H1 (cell line): ENCODE measurements at regions not wholly inside any gene's neighbourhood (a gene's known extent, or its start where the extent isn't known, plus 50 kb on each side); places are given as distances from the start of the nearest gene placed in this dataset.
A peak's percentile ranks its signal among the peaks of the same experiment; 100 is the strongest.

Source experiments
- CTCF ChIA-PET: fragments of 300-600 bp; sonication (Branson Sonifier 250); formaldehyde crosslinking; loops from one replicate; lab custom pipeline; 2021; ENCODE audit not compliant: partially characterized antibody; lab: Charles Lee
- POLR2A ChIA-PET: fragments of 300-600 bp; sonication (Branson Sonifier 250); formaldehyde crosslinking; loops from one replicate; lab custom pipeline; 2021; ENCODE audit warnings: inconsistent platforms; ENCODE audit not compliant: partially characterized antibody; lab: Charles Lee
- DNase-seq, 2 experiments: peaks; one replicate each; pipeline versions ENCODE4 v3.0.0 to v3.0.0-alpha.2; 2010 to 2022; ENCODE audit warnings: low spot score in 2 of 2, low read depth in 1 of 2, mixed read lengths in 1 of 2
- FAIRE-seq: peaks from 2 replicates; lab custom pipeline; 2011; peaks lifted over from hg19 to GRCh38; lab: Jason Lieb, UNC
- H2AFZ ChIP-seq: 2 replicates; pipeline ENCODE4 v1.8.1; 2012; ENCODE audit warnings: low read length, inconsistent platforms
- H2AK5ac ChIP-seq: 2 replicates; pipeline ENCODE4 v1.6.1; 2013; ENCODE audit warnings: low read depth, low read length
- H2BK120ac ChIP-seq: replicated peaks from 2 replicates; pipeline ENCODE3; 2013; ENCODE audit warnings: low read depth, low read length, inconsistent platforms
- H2BK12ac ChIP-seq: 2 replicates; pipeline ENCODE4 v1.6.1; 2013; ENCODE audit warnings: low read depth, low read length
- H2BK15ac ChIP-seq: 2 replicates; pipeline ENCODE4 v1.6.1; 2013; ENCODE audit warnings: low read length
- H2BK20ac ChIP-seq: 2 replicates; pipeline ENCODE4 v1.6.1; 2013; ENCODE audit warnings: low read length
- H2BK5ac ChIP-seq: 2 replicates; pipeline ENCODE4 v1.6.1; 2013; ENCODE audit warnings: low read depth, low read length
- H3K14ac ChIP-seq: 2 replicates; pipeline ENCODE4 v1.6.1; 2013; ENCODE audit warnings: inconsistent platforms; ENCODE audit not compliant: insufficient read length
- H3K18ac ChIP-seq: 2 replicates; pipeline ENCODE4 v1.6.1; 2013; ENCODE audit warnings: low read length; ENCODE audit errors: extremely low read depth
- H3K23ac ChIP-seq: 2 replicates; pipeline ENCODE4 v1.6.1; 2013; ENCODE audit warnings: inconsistent platforms; ENCODE audit not compliant: insufficient read length
- H3K23me2 ChIP-seq: 2 replicates; pipeline ENCODE4 v1.6.1; 2013; ENCODE audit warnings: low read depth, low read length
- H3K27ac ChIP-seq: 2 replicates; pipeline ENCODE4 v1.6.1; 2011; ENCODE audit warnings: low read depth, low read length, inconsistent platforms
- H3K27me3 ChIP-seq, 4 experiments: replicated peaks in 1 of 4; 1 replicate in 1 of 4; 2 replicates in 3 of 4; pipeline versions ENCODE4 v1.6.1 to v1.8.1; 2011 to 2013; ENCODE audit warnings: low read length in 3 of 4, mild to moderate bottlenecking in 3 of 4, inconsistent platforms in 2 of 4, mixed read lengths in 2 of 4, moderate library complexity in 1 of 4; ENCODE audit not compliant: control insufficient read depth in 3 of 4, insufficient read depth in 3 of 4; ENCODE audit errors: extremely low read depth in 1 of 4
- H3K36me3 ChIP-seq, 4 experiments: 2 replicates each; pipeline versions ENCODE4 v1.6.1 to v1.8.1; 2011 to 2013; ENCODE audit warnings: mild to moderate bottlenecking in 4 of 4, low read length in 3 of 4, moderate library complexity in 2 of 4, control low read depth in 1 of 4, inconsistent platforms in 1 of 4; ENCODE audit not compliant: insufficient read depth in 4 of 4, control insufficient read depth in 2 of 4
- H3K4ac ChIP-seq: replicated peaks from 2 replicates; pipeline ENCODE3; 2013; ENCODE audit warnings: low read length, low read depth, mixed read lengths, inconsistent platforms; ENCODE audit not compliant: insufficient read length
- H3K4me1 ChIP-seq, 4 experiments: replicated peaks in 1 of 4; 1 replicate in 1 of 4; 2 replicates in 3 of 4; pipeline versions ENCODE4 v1.6.1 to v1.8.1; 2011 to 2013; ENCODE audit warnings: low read length in 3 of 4, inconsistent platforms in 2 of 4, mixed read lengths in 1 of 4; ENCODE audit not compliant: insufficient read depth in 4 of 4, control insufficient read depth in 3 of 4
- H3K4me2 ChIP-seq, 2 experiments: 2 replicates each; pipeline versions ENCODE4 v1.6.1 to v1.8.1; 2011 to 2013; ENCODE audit warnings: low read depth in 2 of 2, low read length in 2 of 2, control low read depth in 1 of 2, inconsistent platforms in 1 of 2, mild to moderate bottlenecking in 1 of 2; ENCODE audit not compliant: insufficient read depth in 1 of 2
- H3K4me3 ChIP-seq, 4 experiments: fragments of 200-600, 300-600 bp in 1 of 4; sonication (generic), shearing (Covaris generic), sonication (Bioruptor Twin) in 1 of 4; 2 replicates each; pipeline versions ENCODE4 v1.5.1 to v1.8.1; 2011 to 2016; ENCODE audit warnings: low read length in 4 of 4, low read depth in 3 of 4, control low read depth in 2 of 4, inconsistent platforms in 2 of 4, mild to moderate bottlenecking in 2 of 4, mixed read lengths in 1 of 4, moderate library complexity in 1 of 4; ENCODE audit not compliant: insufficient read depth in 2 of 4; ENCODE audit errors: extremely low read depth in 1 of 4
- H3K56ac ChIP-seq: replicated peaks from 2 replicates; pipeline ENCODE3; 2013; ENCODE audit warnings: low read depth, mild to moderate bottlenecking, mixed read lengths, low read length, inconsistent platforms; ENCODE audit not compliant: insufficient read length
- H3K79me1 ChIP-seq: 2 replicates; pipeline ENCODE4 v1.6.1; 2013; ENCODE audit warnings: low read depth, low read length, control low read depth
- H3K79me2 ChIP-seq, 2 experiments: 2 replicates each; pipeline versions ENCODE4 v1.6.1 to v1.8.1; 2012 to 2013; ENCODE audit warnings: low read length in 2 of 2, mild to moderate bottlenecking in 2 of 2, inconsistent platforms in 1 of 2; ENCODE audit not compliant: insufficient read depth in 2 of 2, control insufficient read depth in 1 of 2
- H3K9ac ChIP-seq, 4 experiments: replicated peaks in 1 of 4; 1 replicate in 1 of 4; 2 replicates in 3 of 4; pipeline versions ENCODE4 v1.6.1 to v1.8.1; 2011 to 2013; ENCODE audit warnings: low read depth in 3 of 4, low read length in 3 of 4, control low read depth in 2 of 4, mild to moderate bottlenecking in 2 of 4, moderate library complexity in 2 of 4, inconsistent platforms in 1 of 4; ENCODE audit errors: extremely low read depth in 1 of 4
- H3K9me3 ChIP-seq, 2 experiments: 2 replicates each; pipeline versions ENCODE4 v1.6.1 to v1.8.1; 2012 to 2013; ENCODE audit warnings: mild to moderate bottlenecking in 2 of 2, moderate library complexity in 2 of 2, control low read depth in 1 of 2, inconsistent platforms in 1 of 2, low read depth in 1 of 2, low read length in 1 of 2, mixed read lengths in 1 of 2; ENCODE audit not compliant: insufficient read depth in 2 of 2
- H4K20me1 ChIP-seq, 2 experiments: replicated peaks in 1 of 2; 2 replicates each; pipeline versions ENCODE3 to v1.8.1; 2011 to 2013; ENCODE audit warnings: inconsistent platforms in 2 of 2, low read length in 2 of 2, mild to moderate bottlenecking in 1 of 2; ENCODE audit not compliant: insufficient read depth in 2 of 2, control insufficient read depth in 1 of 2
- H4K5ac ChIP-seq: 2 replicates; pipeline ENCODE4 v1.6.1; 2013; ENCODE audit warnings: low read length, low read depth, mixed read lengths, inconsistent platforms; ENCODE audit not compliant: insufficient read length
- H4K8ac ChIP-seq: 2 replicates; pipeline ENCODE4 v1.8.0; 2013; ENCODE audit warnings: mild to moderate bottlenecking, moderate library complexity, low read length, inconsistent platforms; ENCODE audit not compliant: insufficient read depth; ENCODE audit errors: extremely low read depth
- H4K91ac ChIP-seq: replicated peaks from 2 replicates; pipeline ENCODE3; 2013; ENCODE audit warnings: low read length, mixed read lengths, inconsistent platforms; ENCODE audit not compliant: insufficient read length
- GTF2F1 ChIP-seq: IDR thresholded peaks from 2 replicates; pipeline ENCODE4 v1.6.1; 2012; ENCODE audit warnings: low read depth, low read length, improper control_type of control experiment, borderline replicate concordance
- HDAC2 ChIP-seq, 2 experiments: fragments of 300-600 bp in 1 of 2; sonication (generic) in 1 of 2; IDR thresholded peaks; 2 replicates each; pipeline ENCODE4 v1.6.1; 2011 to 2012; ENCODE audit warnings: low read depth in 2 of 2, low read length in 2 of 2, mild to moderate bottlenecking in 2 of 2, moderate library complexity in 2 of 2, borderline replicate concordance in 1 of 2, inconsistent platforms in 1 of 2
- KDM4A ChIP-seq: IDR thresholded peaks from one replicate; pipeline ENCODE4 v1.7.1; 2012; ENCODE audit warnings: low read depth, mild to moderate bottlenecking, moderate library complexity, low read length, inconsistent platforms; ENCODE audit not compliant: severe bottlenecking
- PHF8 ChIP-seq: fragments of 200-600 bp; sonication (generic); conservative IDR thresholded peaks from 2 replicates; pipeline ENCODE4 v1.7.1; 2012; ENCODE audit warnings: low read depth, mild to moderate bottlenecking, inconsistent platforms, low read length, moderate library complexity
- RBBP5 ChIP-seq: IDR thresholded peaks from 2 replicates; pipeline ENCODE4 v1.7.1; 2012; ENCODE audit warnings: low read depth, mild to moderate bottlenecking, inconsistent platforms, low read length, moderate library complexity, borderline replicate concordance
- SUZ12 ChIP-seq: fragments of 200-600 bp; sonication (generic); IDR thresholded peaks from 2 replicates; pipeline ENCODE4 v1.6.1; 2012; ENCODE audit warnings: mild to moderate bottlenecking, inconsistent platforms, low read length, moderate library complexity, mixed read lengths
- TCF12 ChIP-seq: IDR thresholded peaks from 2 replicates; pipeline ENCODE4 v1.6.1; 2011; ENCODE audit warnings: low read depth, mild to moderate bottlenecking, low read length
- ZNF274 ChIP-seq: IDR thresholded peaks from 2 replicates; pipeline ENCODE4 v1.7.0; 2012; ENCODE audit warnings: low read length, borderline replicate concordance; ENCODE audit errors: extremely low read depth
- WGBS, 2 experiments: shearing (Covaris generic) in 1 of 2; methylation state at CpG; one replicate each; pipeline versions ENCODE4 v1.1.6 to v1.1.7; 2013 to 2015; ENCODE audit warnings: low lambda C conversion rate in 2 of 2, mixed read lengths in 2 of 2, inconsistent platforms in 1 of 2, low coverage in 1 of 2, missing lambda C conversion rate in 1 of 2; ENCODE audit not compliant: insufficient replicate concordance in 2 of 2, insufficient coverage in 1 of 2, insufficient read length in 1 of 2; ENCODE audit errors: extremely low coverage in 1 of 2, missing lambda C conversion rate in 1 of 2; 5-methylcytosine and 5-hydroxymethylcytosine counted together
- TF ChIP-seq, protein P1 (sequence below): IDR thresholded peaks from 2 replicates; pipeline ENCODE4 v1.6.1; 2012; ENCODE audit warnings: inconsistent platforms
- TF ChIP-seq, protein P2 (sequence below), 3 experiments: IDR thresholded peaks; 1 replicate in 2 of 3; 2 replicates in 1 of 3; pipeline versions ENCODE4 v1.5.1 to v1.6.1; 2011; ENCODE audit warnings: low read length in 3 of 3, mild to moderate bottlenecking in 3 of 3, inconsistent platforms in 2 of 3, low read depth in 1 of 3, moderate library complexity in 1 of 3; ENCODE audit not compliant: insufficient read depth in 1 of 3; ENCODE audit errors: control extremely low read depth in 1 of 3

DNA sequence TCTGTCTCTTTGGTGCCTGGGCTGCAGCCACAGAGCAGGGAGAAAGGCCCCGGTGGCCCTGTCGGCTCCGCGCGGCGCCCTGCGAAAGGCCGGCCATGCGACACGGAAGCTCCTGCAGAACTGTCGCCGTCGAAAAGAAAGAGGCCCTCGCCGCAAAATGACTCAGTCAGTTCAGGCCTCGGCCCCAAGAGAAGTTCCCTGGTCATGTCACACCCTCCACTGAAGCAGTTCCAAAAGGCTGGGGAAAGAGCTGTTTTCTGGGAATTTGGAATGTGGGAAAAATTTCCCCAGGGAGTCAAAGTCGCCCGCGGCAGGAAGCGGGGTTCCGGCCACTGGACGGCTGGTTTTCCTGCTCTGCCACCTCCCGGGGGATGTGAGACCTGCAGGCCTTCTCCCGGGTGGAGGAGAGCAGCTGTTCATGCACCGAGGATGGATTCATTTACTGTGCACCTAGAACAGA lies 115.8 kb upstream of the ZNF678 start:
- Histone ChIP-seq H3K4me1 (no peaks in the 10 kb centered on the region), H4K5ac (no peak overlapping the region), H3K79me1 (no peaks in the 10 kb centered on the region), H2BK12ac (no peak overlapping the region), H2AFZ (0 out of 2 replicates have a peak overlapping the region, but pooled peaks have one; percentile 38), H3K79me2 (no peaks in the 10 kb centered on the region), H3K4me3 (no peak overlapping the region), H3K27ac (no peak overlapping the region), H3K23ac (no peak overlapping the region), H4K8ac (peak overlapping the region; percentile 89), H4K91ac (no peak overlapping the region), H3K18ac (no peak overlapping the region), H3K4me2 (no peak overlapping the region), H3K23me2 (0 out of 2 replicates have a peak, but pooled peaks cover 2% of the 10 kb centered on the region), H2AK5ac (no peak overlapping the region), H4K20me1 (no peaks in the 10 kb centered on the region), H2BK120ac (no peak overlapping the region), H3K27me3 (no peaks in the 10 kb centered on the region), H3K36me3 (no peaks in the 10 kb centered on the region), H2BK5ac (no peak overlapping the region), H3K9me3 (no peaks in the 10 kb centered on the region), H3K4ac (no peak overlapping the region), H3K9ac (no peak overlapping the region), H2BK15ac (no peak overlapping the region), H3K14ac (no peak overlapping the region), H3K56ac (no peak overlapping the region), H2BK20ac (no peak overlapping the region)
- peak in 1 of 2 experiments; percentile 71 for DNase-seq
- WGBS, 2 experiments = 83% methylated on average over 25 of the region's 25 CpGs; no CpG with 5 or more reads in 1 of the 2 experiments
- no peak for FAIRE-seq
- POLR2A ChIA-PET = interaction anchor here (0.9 kb wide), 2 partner anchors 16 to 117 kb away, joined by 3 to 4 read pairs; no protein-coding TSS in a partner anchor
- CTCF ChIA-PET = interaction anchor here (0.5 to 4.9 kb wide), 21 partner anchors 7 to 536 kb away, joined by 3 to 46 read pairs (median 3); no protein-coding TSS in a partner anchor
- peak; percentile 12 for TF ChIP-seq KDM4A
- no peak for TF ChIP-seq GTF2F1
- no peak for TF ChIP-seq HDAC2 (IDR thresholded peaks at IDR 0.05; ENCODE audit: borderline replicate concordance in 1 of 2, low read depth in 2 of 2, low read length in 2 of 2)
- TF ChIP-seq SUZ12 = no peak
- no peak for TF ChIP-seq PHF8
- TF ChIP-seq RBBP5 = no peak
- TF ChIP-seq, protein P1, sequence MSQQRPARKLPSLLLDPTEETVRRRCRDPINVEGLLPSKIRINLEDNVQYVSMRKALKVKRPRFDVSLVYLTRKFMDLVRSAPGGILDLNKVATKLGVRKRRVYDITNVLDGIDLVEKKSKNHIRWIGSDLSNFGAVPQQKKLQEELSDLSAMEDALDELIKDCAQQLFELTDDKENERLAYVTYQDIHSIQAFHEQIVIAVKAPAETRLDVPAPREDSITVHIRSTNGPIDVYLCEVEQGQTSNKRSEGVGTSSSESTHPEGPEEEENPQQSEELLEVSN = no peak
- TF ChIP-seq TCF12 = no peak
- TF ChIP-seq, protein P2, sequence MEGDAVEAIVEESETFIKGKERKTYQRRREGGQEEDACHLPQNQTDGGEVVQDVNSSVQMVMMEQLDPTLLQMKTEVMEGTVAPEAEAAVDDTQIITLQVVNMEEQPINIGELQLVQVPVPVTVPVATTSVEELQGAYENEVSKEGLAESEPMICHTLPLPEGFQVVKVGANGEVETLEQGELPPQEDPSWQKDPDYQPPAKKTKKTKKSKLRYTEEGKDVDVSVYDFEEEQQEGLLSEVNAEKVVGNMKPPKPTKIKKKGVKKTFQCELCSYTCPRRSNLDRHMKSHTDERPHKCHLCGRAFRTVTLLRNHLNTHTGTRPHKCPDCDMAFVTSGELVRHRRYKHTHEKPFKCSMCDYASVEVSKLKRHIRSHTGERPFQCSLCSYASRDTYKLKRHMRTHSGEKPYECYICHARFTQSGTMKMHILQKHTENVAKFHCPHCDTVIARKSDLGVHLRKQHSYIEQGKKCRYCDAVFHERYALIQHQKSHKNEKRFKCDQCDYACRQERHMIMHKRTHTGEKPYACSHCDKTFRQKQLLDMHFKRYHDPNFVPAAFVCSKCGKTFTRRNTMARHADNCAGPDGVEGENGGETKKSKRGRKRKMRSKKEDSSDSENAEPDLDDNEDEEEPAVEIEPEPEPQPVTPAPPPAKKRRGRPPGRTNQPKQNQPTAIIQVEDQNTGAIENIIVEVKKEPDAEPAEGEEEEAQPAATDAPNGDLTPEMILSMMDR (IDR thresholded peaks at IDR 0.05; ENCODE audit: control extremely low read depth in 1 of 3, insufficient read depth in 1 of 3, low read depth in 1 of 3, low read length in 3 of 3) = peak; percentile 36 to 48 (median 44); a peak in 3 of 4 replicates
- no peak for TF ChIP-seq ZNF274
